ENCODE measurements at regions not wholly inside any gene's neighbourhood (a gene's known extent, or its start where the extent isn't known, plus 50 kb on each side); places are given as distances from the start of the nearest gene placed in this dataset.

GRCh38 chr11:10618490-10618889 is 50.0 kb upstream of the LYVE1 start:
- no peak for DNase-seq
